ENCODE measurements at regions not wholly inside any gene's neighbourhood (a gene's known extent, or its start where the extent isn't known, plus 50 kb on each side); places are given as distances from the start of the nearest gene placed in this dataset.

DNA sequence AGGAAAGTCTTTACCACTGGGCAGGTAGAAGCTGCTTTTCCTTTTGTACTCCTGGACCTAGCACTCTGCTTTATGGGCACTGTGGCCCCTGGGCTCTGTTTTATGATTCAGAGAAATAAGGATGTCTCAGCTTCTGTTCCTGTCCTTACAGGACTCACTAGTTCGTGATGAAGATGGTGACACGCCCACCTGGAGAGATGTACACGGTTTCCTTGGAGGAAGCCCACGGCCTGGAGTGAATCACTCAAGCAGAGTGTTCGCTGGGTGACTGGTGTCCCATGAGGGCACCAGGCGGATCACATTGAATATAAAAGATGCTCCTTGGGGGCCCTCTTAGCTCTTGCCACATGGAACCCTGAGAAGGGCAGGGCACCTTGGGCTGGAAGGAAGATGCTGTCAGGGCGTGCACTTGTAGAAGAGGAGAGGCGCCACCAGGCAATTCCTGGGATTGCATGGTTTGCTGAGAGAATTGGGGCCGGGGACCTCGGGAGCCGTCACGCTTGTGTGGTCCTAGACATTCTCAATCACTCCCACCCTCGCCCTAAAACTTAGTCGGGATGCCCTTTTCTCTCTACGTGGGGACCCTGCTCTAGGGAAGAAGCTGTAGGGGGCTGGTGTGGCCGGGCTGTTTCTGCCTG, 202.6 kb downstream of the TSHZ3 start:
- no peaks in the 10 kb centered on the region for H3K36me3 ChIP-seq (ENCODE audit: control insufficient read depth, insufficient read depth, low read length)
- no peak for TF ChIP-seq CTCF (IDR thresholded peaks at IDR 0.05; ENCODE audit: insufficient read depth, low read length, poor library complexity, severe bottlenecking)
- no peaks in the 10 kb centered on the region for H3K27me3 ChIP-seq (ENCODE audit: control insufficient read depth, insufficient read depth, low read length)
- H3K4me3 ChIP-seq (ENCODE audit: low read depth, low read length), result no peak overlapping the region
- DNase-seq (ENCODE audit: low read depth), result no peak

DNA sequence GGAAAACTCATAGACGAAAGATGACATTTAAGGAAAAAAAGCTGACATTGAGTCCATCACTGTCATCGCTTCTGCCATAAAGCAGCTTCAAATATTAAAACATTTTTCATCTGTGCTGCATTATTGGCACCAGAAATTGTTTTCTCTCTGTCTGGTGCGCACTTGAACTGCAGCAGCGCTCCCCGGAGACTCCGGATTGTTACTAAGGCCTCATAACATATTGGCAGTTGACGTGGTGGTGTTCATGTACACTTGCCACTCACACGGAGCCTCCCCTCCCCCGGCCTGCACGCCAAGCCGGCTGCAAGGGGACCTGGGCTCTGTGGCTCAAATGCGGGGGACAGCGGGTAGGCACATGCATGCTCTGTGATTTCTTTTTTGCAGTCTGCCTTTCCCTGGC, 203.2 kb downstream of the TSHZ3 start:
- Histone ChIP-seq H3K27me3 (ENCODE audit: control insufficient read depth, insufficient read depth, low read length) (no peaks in the 10 kb centered on the region), H3K4me3 (ENCODE audit: low read depth, low read length) (no peak overlapping the region), H3K36me3 (ENCODE audit: control insufficient read depth, insufficient read depth, low read length) (no peaks in the 10 kb centered on the region)
- DNase-seq (ENCODE audit: low read depth), result no peak
- no peak for TF ChIP-seq CTCF (IDR thresholded peaks at IDR 0.05; ENCODE audit: insufficient read depth, low read length, poor library complexity, severe bottlenecking)

DNA sequence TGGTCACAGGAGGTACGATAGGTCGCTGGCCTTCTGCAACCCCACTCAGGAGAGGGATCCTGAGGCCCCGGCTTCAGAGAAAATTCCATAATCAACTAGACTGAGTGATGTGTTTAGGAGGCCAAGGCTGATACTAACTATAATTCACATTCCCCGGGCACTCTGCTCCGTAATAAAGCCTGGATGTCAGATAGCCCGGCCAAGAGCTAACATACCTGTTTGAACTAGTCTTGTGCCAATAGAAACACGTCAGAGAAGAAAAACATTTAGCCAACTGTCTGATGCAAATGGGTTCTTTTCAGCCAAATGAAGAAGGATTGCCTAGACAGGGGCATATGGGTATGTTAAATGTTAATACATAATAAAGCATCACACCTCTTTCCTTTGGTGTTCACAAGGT, 204.2 kb downstream of the TSHZ3 start:
- H3K36me3 ChIP-seq (ENCODE audit: control insufficient read depth, insufficient read depth, low read length), result no peaks in the 10 kb centered on the region
- H3K4me3 ChIP-seq (ENCODE audit: low read depth, low read length), result no peak overlapping the region
- H3K27me3 ChIP-seq (ENCODE audit: control insufficient read depth, insufficient read depth, low read length), result no peaks in the 10 kb centered on the region
- no peak for DNase-seq (ENCODE audit: low read depth)
- TF ChIP-seq CTCF (IDR thresholded peaks at IDR 0.05; ENCODE audit: insufficient read depth, low read length, poor library complexity, severe bottlenecking), result no peak

DNA sequence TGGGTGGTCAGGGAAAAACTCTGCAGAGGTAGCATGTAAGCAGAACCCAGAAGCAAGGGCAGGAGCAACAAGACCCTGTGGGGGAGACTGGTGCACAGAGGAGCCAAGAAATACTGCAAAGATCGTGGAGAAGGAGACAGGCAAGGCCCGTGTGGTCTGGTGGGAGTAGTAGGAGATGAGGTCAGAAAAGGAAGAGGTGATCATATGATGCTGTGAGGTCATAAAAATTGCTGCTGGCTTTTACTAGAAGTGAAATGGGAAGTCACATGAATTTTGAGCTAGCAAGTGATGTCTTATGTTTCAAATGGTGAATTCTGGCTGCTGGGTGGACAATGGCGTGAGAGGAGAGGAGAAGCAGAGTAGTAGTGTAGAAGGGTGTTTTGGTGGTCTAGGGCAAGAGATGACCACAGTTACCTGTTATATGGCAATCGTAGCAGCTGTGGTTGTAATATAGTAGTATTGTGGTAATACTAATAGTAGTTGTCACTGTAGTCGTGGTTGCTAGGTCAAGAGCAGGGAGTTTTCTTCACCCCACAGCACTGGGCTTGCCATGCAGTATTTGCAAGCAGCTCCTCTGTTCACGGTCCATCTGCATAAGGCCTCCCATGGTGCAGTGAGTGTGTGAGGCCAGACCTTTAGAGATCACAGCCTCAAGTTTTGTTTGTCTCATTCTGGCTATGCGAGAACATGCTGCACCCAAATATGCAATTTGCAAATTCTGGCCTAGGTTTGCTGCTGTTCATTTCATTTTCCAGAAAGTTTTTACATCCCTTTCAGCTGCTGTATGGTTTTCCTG, 205.0 kb downstream of the TSHZ3 start:
- no peak for DNase-seq (ENCODE audit: low read depth)
- no peaks in the 10 kb centered on the region for H3K27me3 ChIP-seq (ENCODE audit: control insufficient read depth, insufficient read depth, low read length)
- no peaks in the 10 kb centered on the region for H3K36me3 ChIP-seq (ENCODE audit: control insufficient read depth, insufficient read depth, low read length)
- no peak overlapping the region for H3K4me3 ChIP-seq (ENCODE audit: low read depth, low read length)
- no peak for TF ChIP-seq CTCF (IDR thresholded peaks at IDR 0.05; ENCODE audit: insufficient read depth, low read length, poor library complexity, severe bottlenecking)

GRCh38 chr19:31141301-31141700, 207.9 kb downstream of the TSHZ3 start:
- H3K27me3 ChIP-seq (ENCODE audit: control insufficient read depth, insufficient read depth, low read length), result no peaks in the 10 kb centered on the region
- no peak overlapping the region for H3K4me3 ChIP-seq (ENCODE audit: low read depth, low read length)
- no peak for DNase-seq (ENCODE audit: low read depth)
- TF ChIP-seq CTCF (IDR thresholded peaks at IDR 0.05; ENCODE audit: insufficient read depth, low read length, poor library complexity, severe bottlenecking), result no peak
- H3K36me3 ChIP-seq (ENCODE audit: control insufficient read depth, insufficient read depth, low read length), result no peaks in the 10 kb centered on the region

Data from kidney epithelial cell (primary cell).